HCT116 (cell line): ENCODE measurements at regions not wholly inside any gene's neighbourhood (a gene's known extent, or its start where the extent isn't known, plus 50 kb on each side); places are given as distances from the start of the nearest gene placed in this dataset.

ENCODE experiments used
- CTCF ChIP-seq, 3 experiments: fragments of 200-600 bp in 1 of 3; sonication (generic) in 1 of 3; IDR thresholded peaks in 2 of 3; conservative IDR thresholded peaks in 1 of 3; 2 replicates each; pipeline ENCODE4 v1.5.1; 2012 to 2017; ENCODE audit warnings: low read depth in 2 of 3, low read length in 2 of 3, antibody characterized with exemption in 1 of 3, borderline replicate concordance in 1 of 3, control low read depth in 1 of 3, mild to moderate bottlenecking in 1 of 3, mixed read lengths in 1 of 3, mixed run types in 1 of 3, moderate library complexity in 1 of 3; ENCODE audit not compliant: insufficient read depth in 1 of 3
- EGR1 ChIP-seq: IDR thresholded peaks from 2 replicates; pipeline ENCODE4 v1.6.1; 2012; ENCODE audit warnings: low read depth
- POLR2A ChIP-seq: IDR thresholded peaks from 2 replicates; pipeline ENCODE4 v1.7.0; 2011; ENCODE audit warnings: borderline replicate concordance; ENCODE audit not compliant: insufficient read depth, insufficient read length; ENCODE audit errors: extremely low read depth
- REST ChIP-seq: IDR thresholded peaks from 2 replicates; pipeline ENCODE4 v1.6.1; 2012; ENCODE audit warnings: low read depth
- SP1 ChIP-seq: IDR thresholded peaks from 2 replicates; pipeline ENCODE4 v1.6.1; 2012; ENCODE audit warnings: low read depth
- ZNF274 ChIP-seq: fragments of 200-500 bp; sonication (Bioruptor generic); IDR thresholded peaks from 2 replicates; pipeline ENCODE4 v1.6.1; 2014; ENCODE audit warnings: mild to moderate bottlenecking, low read depth, low read length, inconsistent platforms

- TF ChIP-seq SP1 (no peak), EGR1 (no peak), CTCF (IDR thresholded peaks at IDR 0.05 in 2 of 3, conservative IDR thresholded peaks at IDR 0.05 in 1 of 3; ENCODE audit: borderline replicate concordance in 1 of 3, insufficient read depth in 1 of 3, low read depth in 2 of 3, low read length in 2 of 3) (no peak), ZNF274 (no peak), REST (no peak), POLR2A (no peak)
Observed at GRCh38 chr21:35905963-35906345, 154.4 kb downstream of the SETD4 start.
